HCT116 (cell line): ENCODE measurements at regions not wholly inside any gene's neighbourhood (a gene's known extent, or its start where the extent isn't known, plus 50 kb on each side); places are given as distances from the start of the nearest gene placed in this dataset.

Source experiments
- ATAC-seq: fragments of 200-7000 bp; cut with Tn5 transposase; 2 replicates; pipeline ENCODE4 v1.9.1; 2020; ENCODE audit warnings: mild to moderate bottlenecking, moderate library complexity
- BruUV-seq: library from RNA; stranded (reverse); fragments of 400-500 nt; replicated peaks from 2 replicates; lab custom pipeline; 2021; lab: Mats Ljungman, UMichigan
- CTCF ChIA-PET: fragments of 300-600 bp; sonication (Branson Sonifier 250); formaldehyde crosslinking; loops from one replicate; lab custom pipeline; 2021; ENCODE audit warnings: antibody characterized with exemption; lab: Charles Lee
- POLR2A ChIA-PET: fragments of 300-600, 350-600 bp; sonication (Branson Sonifier 250); formaldehyde crosslinking; loops from one replicate; lab custom pipeline; 2021; ENCODE audit warnings: antibody characterized with exemption; lab: Charles Lee
- RAD21 ChIA-PET, 2 experiments: fragments of 300-600 bp; sonication (Branson Sonifier 250); formaldehyde crosslinking; loops; one replicate each; lab custom pipeline; 2023; ENCODE audit warnings: low total read pairs in 2 of 2; ENCODE audit not compliant: uncharacterized antibody in 2 of 2, unreplicated experiment in 2 of 2, low non-redundant PET in 1 of 2; lab: Charles Lee
- DNase-seq: peaks from one replicate; pipeline ENCODE4 v3.0.0-alpha.2; 2010; ENCODE audit warnings: low read depth, low spot score
- H2AFZ ChIP-seq: fragments of 200-600 bp; shearing (Covaris generic), sonication (generic); 2 replicates; pipeline ENCODE4 v1.6.1; 2017; ENCODE audit warnings: low read depth, mixed run types, mixed read lengths, antibody characterized with exemption, low read length; ENCODE audit not compliant: poor library complexity, severe bottlenecking
- H3K27ac ChIP-seq: 2 replicates; pipeline ENCODE4 v1.5.1; 2012; ENCODE audit warnings: low read depth, low read length
- H3K27me3 ChIP-seq: fragments of 200-600 bp; sonication (generic); 2 replicates; pipeline ENCODE4 v1.6.1; 2016; ENCODE audit warnings: mixed run types, low read length, mixed read lengths; ENCODE audit not compliant: insufficient read depth
- H3K36me3 ChIP-seq, 2 experiments: fragments of 200-500 bp in 1 of 2; fragments of 200-600 bp in 1 of 2; sonication (Bioruptor generic) in 1 of 2; sonication (generic) in 1 of 2; 2 replicates each; pipeline versions ENCODE4 v1.5.1 to v1.6.1; 2014 to 2016; ENCODE audit warnings: low read length in 2 of 2, inconsistent platforms in 1 of 2, mixed read lengths in 1 of 2, mixed run types in 1 of 2; ENCODE audit not compliant: insufficient read depth in 2 of 2, control insufficient read depth in 1 of 2
- H3K4me1 ChIP-seq, 2 experiments: fragments of 200-600 bp in 1 of 2; sonication (generic) in 1 of 2; 2 replicates each; pipeline versions ENCODE4 v1.5.1 to v1.6.1; 2012 to 2017; ENCODE audit warnings: low read length in 2 of 2, inconsistent platforms in 1 of 2, mild to moderate bottlenecking in 1 of 2, mixed read lengths in 1 of 2, mixed run types in 1 of 2, moderate library complexity in 1 of 2; ENCODE audit not compliant: insufficient read depth in 2 of 2, control insufficient read depth in 1 of 2
- H3K4me2 ChIP-seq: fragments of 200-600 bp; sonication (generic); 2 replicates; pipeline ENCODE4 v1.6.1; 2017; ENCODE audit warnings: mixed run types, low read length, mixed read lengths
- H3K4me3 ChIP-seq, 2 experiments: fragments of 200-600 bp in 1 of 2; sonication (generic) in 1 of 2; replicated peaks in 1 of 2; 2 replicates each; pipeline ENCODE4 v1.5.1; 2011 to 2016; ENCODE audit warnings: low read length in 2 of 2, control low read depth in 1 of 2, low read depth in 1 of 2, mild to moderate bottlenecking in 1 of 2, mixed read lengths in 1 of 2, mixed run types in 1 of 2
- H3K79me2 ChIP-seq: fragments of 200-600 bp; sonication (generic); 2 replicates; pipeline ENCODE4 v1.6.1; 2017; ENCODE audit warnings: mild to moderate bottlenecking, mixed run types, low read length, moderate library complexity, mixed read lengths; ENCODE audit not compliant: insufficient read depth
- H3K9ac ChIP-seq: fragments of 200-600 bp; sonication (generic); 2 replicates; pipeline ENCODE4 v1.6.1; 2016; ENCODE audit warnings: low read length, mixed read lengths
- H3K9me2 ChIP-seq: fragments of 200-600 bp; sonication (generic), shearing (Covaris generic); 2 replicates; pipeline ENCODE4 v1.6.1; 2017; ENCODE audit warnings: mixed run types, mild to moderate bottlenecking, moderate library complexity; ENCODE audit not compliant: insufficient read depth
- H3K9me3 ChIP-seq, 2 experiments: fragments of 200-500 bp in 1 of 2; fragments of 200-600 bp in 1 of 2; sonication (Bioruptor generic) in 1 of 2; sonication (generic) in 1 of 2; 2 replicates each; pipeline ENCODE4 v1.6.1; 2014 to 2017; ENCODE audit warnings: low read length in 2 of 2, mixed read lengths in 2 of 2, inconsistent platforms in 1 of 2, low read depth in 1 of 2, mild to moderate bottlenecking in 1 of 2, mixed run types in 1 of 2, moderate library complexity in 1 of 2; ENCODE audit not compliant: control insufficient read depth in 1 of 2, insufficient read depth in 1 of 2
- H4K20me1 ChIP-seq: fragments of 200-600 bp; sonication (generic), shearing (Covaris generic); 2 replicates; pipeline ENCODE4 v1.6.1; 2017; ENCODE audit warnings: mixed run types, mild to moderate bottlenecking, moderate library complexity; ENCODE audit not compliant: insufficient read depth
- EGR1 ChIP-seq: IDR thresholded peaks from 2 replicates; pipeline ENCODE4 v1.6.1; 2012; ENCODE audit warnings: low read depth
- EZH2phosphoT487 ChIP-seq: fragments of 200-600 bp; IDR thresholded peaks from 2 replicates; pipeline ENCODE4 v1.6.1; 2018; ENCODE audit warnings: antibody characterized with exemption, borderline replicate concordance
- FOSL1 ChIP-seq: IDR thresholded peaks from 2 replicates; pipeline ENCODE4 v1.6.1; 2012; ENCODE audit warnings: low read depth
- MAX ChIP-seq: IDR thresholded peaks from 2 replicates; pipeline ENCODE4 v1.6.1; 2012
- POLR2A ChIP-seq: IDR thresholded peaks from 2 replicates; pipeline ENCODE4 v1.7.0; 2011; ENCODE audit warnings: borderline replicate concordance; ENCODE audit not compliant: insufficient read depth, insufficient read length; ENCODE audit errors: extremely low read depth
- REST ChIP-seq: IDR thresholded peaks from 2 replicates; pipeline ENCODE4 v1.6.1; 2012; ENCODE audit warnings: low read depth
- SIN3A ChIP-seq: IDR thresholded peaks from 2 replicates; pipeline ENCODE4 v1.6.1; 2012; ENCODE audit warnings: low read depth
- SRF ChIP-seq: IDR thresholded peaks from 2 replicates; pipeline ENCODE4 v1.6.1; 2012; ENCODE audit warnings: low read depth
- intact Hi-C: fragments of 100-400 bp; cut with micrococcal nuclease; formaldehyde crosslinking; loops from 2 replicates; pipeline ENCODE4 v1.10.0; 2022

DNA sequence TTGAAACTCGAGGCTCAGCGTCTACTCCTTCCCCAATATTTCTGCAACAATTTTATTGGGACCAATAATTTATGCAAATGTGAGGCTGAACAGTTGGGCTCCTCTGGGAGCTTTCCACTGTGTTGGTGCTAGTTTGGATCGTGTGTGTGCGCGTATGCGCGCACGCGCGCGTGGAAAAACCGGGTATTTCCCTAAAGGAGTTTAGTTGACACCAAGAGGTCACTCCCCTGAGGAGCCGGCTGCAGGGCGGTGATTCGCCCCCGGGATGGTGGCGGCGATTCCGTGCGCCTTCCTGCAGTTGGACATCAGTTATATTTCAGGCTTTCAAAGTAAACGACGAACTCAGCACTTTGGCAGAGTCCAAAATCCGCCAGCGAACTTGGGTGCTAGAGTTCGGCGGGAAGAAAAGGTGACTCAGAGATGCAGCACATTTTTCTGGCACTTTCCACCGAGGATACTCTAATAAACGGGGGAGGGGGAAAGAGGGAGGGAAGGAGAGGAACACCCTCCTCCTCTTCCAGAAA lies 186.5 kb upstream of the FANCL start:
- Histone ChIP-seq H3K4me3 (no peak overlapping the region), H3K27me3 (no peaks in the 10 kb centered on the region), H3K9ac (no peak overlapping the region), H3K27ac (no peak overlapping the region), H4K20me1 (no peaks in the 10 kb centered on the region), H2AFZ (no peak overlapping the region), H3K4me2 (no peak overlapping the region), H3K79me2 (no peaks in the 10 kb centered on the region), H3K9me3 (no peaks in the 10 kb centered on the region), H3K36me3 (no peaks in the 10 kb centered on the region), H3K4me1 (no peaks in the 10 kb centered on the region), H3K9me2 (no peaks in the 10 kb centered on the region)
- no peak for ATAC-seq
- ChIA-PET CTCF (no interaction called here), POLR2A (no interaction called here), RAD21 (no interaction called here)
- intact Hi-C loops, result no loop called here
- TF ChIP-seq MAX (no peak), EGR1 (no peak), POLR2A (no peak), SRF (no peak), SIN3A (no peak), FOSL1 (no peak), REST (no peak), EZH2phosphoT487 (no peak)
- DNase-seq, result no peak
- no TSS peak for BruUV-seq
